DMS114 treated with DMSO at 0.1 percent for 48 hours (cell line): ENCODE measurements at regions not wholly inside any gene's neighbourhood (a gene's known extent, or its start where the extent isn't known, plus 50 kb on each side); places are given as distances from the start of the nearest gene placed in this dataset.

Experiments used
- DNase-seq: peaks from one replicate; lab custom pipeline; 2025; ENCODE audit not compliant: unreplicated experiment; lab: John Stamatoyannopoulos, UW

GRCh38 chr7:46559194-46559832 is 638.2 kb upstream of the IGFBP3 start:
- DNase-seq = no peak

DNA sequence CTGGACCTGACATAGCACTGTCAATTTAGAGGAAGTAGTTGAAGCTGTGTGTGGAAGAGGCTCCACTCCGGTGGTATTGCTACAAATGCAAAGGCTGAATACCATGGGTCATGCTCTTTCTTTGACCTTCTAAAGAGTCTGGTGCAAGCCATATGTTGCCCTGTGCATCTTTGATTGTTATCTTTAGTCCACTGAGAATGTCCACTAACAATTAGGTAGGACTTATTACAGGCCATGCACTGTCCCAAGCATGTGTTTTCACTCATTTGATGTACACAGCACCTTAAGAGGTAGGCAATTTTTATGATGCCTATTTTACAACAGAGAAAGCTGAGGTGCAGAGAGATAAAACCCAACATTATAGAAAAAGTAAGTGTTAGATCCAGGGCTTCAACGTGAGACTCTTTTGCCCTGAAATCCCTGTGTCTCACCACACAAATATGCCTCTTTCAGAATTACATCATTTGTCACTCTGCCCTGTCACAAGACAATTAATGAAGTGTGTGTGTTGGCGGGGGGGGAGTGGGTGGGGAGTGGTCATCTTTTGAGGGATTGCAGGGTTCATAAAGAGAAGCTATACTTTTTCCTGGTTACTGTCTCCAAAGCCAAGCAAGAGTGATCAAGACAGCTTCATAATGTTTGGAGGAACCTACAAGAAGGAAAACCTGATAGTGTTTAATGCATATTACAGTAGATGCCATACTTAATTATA is 637.6 kb upstream of the IGFBP3 start:
- DNase-seq = no peak

DNA sequence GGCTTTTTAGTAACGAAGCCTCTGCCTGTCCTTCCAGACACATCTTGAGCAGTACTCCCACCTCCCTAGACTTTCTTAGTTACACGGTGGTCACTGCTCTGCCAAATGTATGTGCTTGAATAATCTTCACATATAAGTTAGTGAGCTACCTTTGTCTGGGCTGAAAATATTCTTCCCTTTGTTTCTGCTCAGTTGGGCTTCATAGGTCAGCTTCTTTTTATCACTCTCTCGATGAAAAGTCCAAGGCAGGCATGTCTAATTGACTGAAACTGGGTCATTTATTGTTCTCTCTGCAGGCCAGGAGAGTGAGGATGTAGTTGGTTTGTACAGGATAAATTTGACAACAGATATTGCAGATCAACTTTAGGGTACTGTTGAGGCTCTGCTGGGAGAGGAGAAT is 636.7 kb upstream of the IGFBP3 start:
- no peak for DNase-seq

DNA sequence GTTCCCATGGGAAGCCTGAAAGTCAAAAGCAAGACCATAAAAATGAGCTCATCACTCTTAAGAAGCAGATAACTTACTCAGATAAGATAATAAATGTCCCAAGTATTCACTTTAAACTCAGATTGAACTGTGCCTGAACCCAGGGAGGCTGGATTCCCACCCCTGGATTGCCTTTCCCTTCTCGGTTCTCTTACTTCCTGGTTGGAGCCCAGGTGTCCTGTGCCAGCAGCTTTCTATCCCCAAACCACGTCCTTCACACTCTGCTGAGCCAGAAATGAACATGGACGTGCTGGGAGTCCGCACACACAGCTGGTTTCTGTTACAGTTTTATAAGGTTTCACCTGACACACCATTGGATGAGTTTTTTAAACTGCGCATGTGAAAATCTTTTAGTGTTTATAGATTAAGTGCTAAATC is 636.2 kb upstream of the IGFBP3 start:
- no peak for DNase-seq

GRCh38 chr7:46554688-46555422 is 633.8 kb upstream of the IGFBP3 start:
- no peak for DNase-seq

GRCh38 chr7:46551603-46552002 is 630.5 kb upstream of the IGFBP3 start:
- DNase-seq = no peak

DNA sequence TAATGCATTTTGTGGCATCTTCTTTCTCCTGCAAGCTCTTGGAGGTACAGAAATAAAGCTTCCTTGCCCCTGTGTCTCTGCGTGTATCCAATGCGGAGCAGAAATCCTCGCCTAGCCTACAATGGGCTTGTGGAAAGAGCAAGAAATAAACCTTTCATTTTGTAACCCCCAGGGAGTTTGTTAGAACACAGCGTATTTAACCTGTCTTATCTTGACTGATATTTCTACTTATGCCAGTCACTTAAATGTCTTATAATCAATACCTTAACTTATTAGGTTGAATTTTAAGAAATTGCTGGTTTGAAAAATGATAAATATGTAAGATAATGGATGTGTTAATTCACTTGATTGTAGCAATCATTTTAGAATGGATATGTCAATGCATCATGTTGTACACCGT is 629.8 kb upstream of the IGFBP3 start:
- DNase-seq = no peak

DNA sequence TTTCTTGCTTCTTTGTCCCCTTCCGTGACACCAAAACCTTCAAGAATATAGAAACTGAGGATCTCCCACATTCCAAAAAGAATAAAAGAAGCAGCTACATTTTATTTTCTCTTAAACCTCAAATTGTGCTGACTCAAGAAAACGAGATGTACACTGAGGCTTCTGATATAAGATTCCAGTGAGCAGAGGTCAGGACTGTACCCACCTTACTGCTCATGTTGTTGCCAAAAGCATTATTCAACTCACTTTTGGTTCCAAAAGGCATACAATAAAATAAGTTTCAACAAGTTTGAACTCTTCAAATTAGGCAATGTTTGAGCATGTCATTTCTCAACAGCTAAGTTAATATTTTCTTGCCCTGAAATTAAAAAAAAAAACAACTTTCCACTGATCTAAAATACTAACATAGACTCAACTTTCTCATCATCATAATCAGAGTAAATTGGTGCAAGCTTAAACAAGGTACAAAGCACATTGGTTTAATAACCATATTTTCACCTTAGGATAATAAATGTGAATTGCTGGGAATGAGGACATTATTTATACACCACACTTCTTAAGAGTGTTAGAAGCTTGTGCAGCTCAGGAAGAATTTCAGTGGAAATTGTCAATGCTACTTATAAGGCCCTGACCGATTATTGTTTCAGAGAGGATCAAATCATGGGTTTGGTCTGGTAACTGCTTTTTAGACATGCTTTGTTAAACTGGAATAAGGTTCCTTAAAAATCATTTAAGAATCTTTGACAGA is 629.0 kb upstream of the IGFBP3 start:
- DNase-seq = no peak

- DNase-seq = no peak
Measured at GRCh38 chr7:46549347-46549746, 628.3 kb upstream of the IGFBP3 start.

DNA sequence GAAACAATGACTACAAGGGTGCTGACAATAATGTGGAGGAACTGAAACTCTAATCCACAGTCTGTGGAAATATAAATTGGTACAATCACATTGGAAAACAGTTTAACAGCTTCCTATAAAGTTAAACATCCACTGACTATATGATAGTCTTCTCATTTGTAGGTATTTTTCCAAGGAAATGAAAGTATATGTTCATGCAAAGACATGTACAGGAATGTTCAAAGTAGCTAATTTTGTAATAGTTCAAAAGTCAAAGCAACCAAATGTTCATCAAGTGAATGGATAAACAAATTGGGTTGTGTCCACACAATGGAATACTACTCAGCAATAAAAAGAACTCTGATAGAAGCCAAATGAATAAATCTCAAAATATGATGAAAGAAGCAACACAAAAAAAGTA is 626.0 kb upstream of the IGFBP3 start:
- no peak for DNase-seq

GRCh38 chr7:46545790-46546189 is 624.7 kb upstream of the IGFBP3 start:
- no peak for DNase-seq

GRCh38 chr7:46544396-46545008 is 623.4 kb upstream of the IGFBP3 start:
- no peak for DNase-seq

DNA sequence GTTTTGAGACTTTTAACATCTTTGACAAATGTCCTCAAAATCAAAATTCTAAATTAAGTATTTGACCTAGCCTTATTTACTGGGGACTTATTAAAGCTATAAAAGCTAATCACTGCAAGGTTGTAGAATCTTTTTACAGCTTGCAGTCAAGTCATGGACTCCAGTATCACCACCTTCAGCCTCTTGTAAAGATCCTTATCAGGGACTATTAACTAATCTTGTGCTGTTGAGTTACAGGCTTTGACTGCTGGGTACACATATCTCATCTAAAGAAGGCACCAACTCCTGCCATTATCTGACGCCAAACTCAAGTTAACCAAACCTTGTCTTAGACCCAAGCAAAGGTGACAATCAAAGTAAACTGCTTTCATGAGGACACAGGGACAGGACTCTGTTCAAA is 621.0 kb upstream of the IGFBP3 start:
- DNase-seq = no peak

GRCh38 chr7:46539892-46540483 is 618.9 kb upstream of the IGFBP3 start:
- DNase-seq = no peak

DNA sequence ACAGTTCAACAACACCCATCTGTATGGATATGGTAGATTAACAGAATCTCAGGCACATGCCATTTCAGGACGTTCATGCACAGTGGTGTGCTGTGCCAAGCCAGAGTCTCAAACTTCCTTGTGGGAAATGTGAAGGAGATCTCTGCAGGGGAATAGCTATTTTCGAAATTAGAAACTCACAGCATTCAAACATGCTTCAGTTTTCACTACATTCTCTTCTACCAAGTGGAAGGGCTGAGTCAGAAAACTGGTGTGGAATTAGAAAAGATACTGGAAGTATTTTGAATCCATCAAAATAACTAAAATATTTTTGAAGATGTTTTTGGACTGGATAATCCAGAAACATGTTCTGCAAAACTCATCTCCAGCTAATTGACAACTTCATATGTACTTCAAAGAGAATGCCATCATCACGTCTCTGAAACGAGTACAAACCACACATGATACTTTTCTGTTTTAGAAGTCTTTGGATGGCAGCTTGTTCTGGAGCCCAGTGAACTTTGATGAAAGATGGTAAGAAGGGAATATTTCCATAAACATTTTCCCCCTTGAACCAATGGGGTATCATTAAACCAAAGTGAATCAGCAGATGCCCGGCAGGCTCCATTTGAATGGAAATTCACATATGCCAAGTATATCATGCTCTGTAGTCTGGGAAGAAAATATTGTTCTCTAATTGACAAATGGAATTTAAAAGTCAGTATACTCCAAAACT is 616.3 kb upstream of the IGFBP3 start:
- no peak for DNase-seq

DNA sequence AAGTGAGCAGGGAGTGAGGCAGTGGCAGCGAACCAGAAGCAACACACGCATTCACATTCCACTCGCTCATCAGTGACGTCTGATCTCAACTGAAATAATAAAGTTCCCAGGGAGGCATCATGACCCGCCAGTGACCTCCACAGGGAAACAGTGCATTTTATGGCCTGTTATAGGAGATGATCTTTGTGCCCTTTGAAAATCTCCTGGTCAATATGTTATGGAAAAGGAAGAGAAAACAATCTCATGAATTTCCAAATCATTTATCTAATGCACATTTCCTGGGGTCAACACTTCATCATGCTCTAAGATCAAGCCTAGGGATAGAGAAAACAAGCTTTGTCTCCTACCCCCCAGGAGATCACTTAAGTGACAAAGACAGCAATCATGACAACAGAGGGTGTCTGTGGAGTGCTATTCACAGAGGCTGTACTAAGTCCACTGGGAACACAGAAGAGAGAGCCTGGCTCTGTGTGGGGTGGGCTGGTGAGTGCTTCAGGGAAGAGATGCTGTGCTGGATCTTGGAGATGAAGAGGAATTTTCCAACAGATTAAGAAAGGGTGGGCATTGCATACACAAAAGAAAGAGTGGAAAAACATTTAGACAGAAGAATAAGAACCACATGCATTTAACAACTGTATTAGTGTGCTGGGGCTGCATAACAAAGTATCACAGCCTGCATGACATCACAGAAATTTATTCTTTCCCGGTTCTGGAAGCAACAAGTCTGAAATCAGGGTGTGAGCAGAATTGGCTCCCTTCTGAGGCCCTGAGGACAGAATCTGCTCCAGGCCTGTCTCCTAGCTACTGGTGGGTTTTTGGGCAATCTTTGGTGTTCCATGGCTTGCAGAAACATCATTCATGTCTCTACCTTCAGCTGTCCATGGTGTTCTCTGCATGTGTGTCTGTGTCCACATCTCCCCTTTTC is 613.9 kb upstream of the IGFBP3 start:
- no peak for DNase-seq

GRCh38 chr7:46533946-46534345 is 612.9 kb upstream of the IGFBP3 start:
- no peak for DNase-seq

GRCh38 chr7:46532571-46532970 is 611.5 kb upstream of the IGFBP3 start:
- DNase-seq = no peak
